GM18498 (cell line): ENCODE measurements at regions not wholly inside any gene's neighbourhood (a gene's known extent, or its start where the extent isn't known, plus 50 kb on each side); places are given as distances from the start of the nearest gene placed in this dataset.
"Not testable (repeated sequence)": the region's sequence is repeated elsewhere in the genome, so short reads cannot be mapped to it uniquely, and the experiment has no call there.

Source experiments
- ATAC-seq: cut with Tn5 transposase; IDR thresholded peaks from one replicate; pipeline ENCODE4 v1.9.1; 2021; ENCODE audit warnings: mild to moderate bottlenecking, moderate library complexity; ENCODE audit not compliant: unreplicated experiment

DNA sequence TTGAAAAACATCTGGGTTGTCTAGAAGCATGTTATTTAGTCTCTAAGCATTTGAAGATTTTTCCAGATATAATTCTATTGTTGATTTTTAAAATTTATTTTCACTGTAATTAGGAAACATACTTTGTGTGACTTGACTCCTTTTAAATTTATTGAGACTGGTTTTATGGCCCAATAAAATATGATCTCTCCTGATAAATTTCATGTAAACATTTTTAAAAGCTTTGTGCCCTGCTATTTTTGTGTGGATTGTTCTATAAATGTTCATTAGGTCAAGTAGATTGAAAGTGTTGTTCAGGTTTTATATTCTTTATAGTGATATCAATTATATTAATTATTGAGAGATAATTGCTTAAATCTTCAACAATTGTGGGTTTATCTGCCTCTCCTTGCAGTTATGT lies 105.4 kb downstream of the RFX6 start:
- no peak for ATAC-seq

DNA sequence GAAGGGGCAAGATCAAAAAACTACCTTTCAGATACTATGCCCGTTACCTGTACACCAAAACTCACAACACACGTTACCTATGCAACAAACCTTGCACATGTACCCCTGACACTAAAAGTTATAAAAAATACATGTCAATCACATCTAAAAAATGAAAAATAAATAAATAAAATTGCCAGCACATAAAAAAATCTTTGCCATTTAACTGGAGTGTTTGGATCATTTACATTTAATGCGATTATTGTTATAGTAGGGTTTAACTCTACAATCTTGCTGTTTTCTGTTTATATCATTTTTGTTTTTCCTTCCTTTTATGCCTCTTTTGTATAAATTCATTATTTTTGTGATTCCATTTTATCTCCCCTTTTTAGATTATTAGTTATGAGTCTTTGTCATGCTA lies 106.3 kb downstream of the RFX6 start:
- ATAC-seq, result no peak

DNA sequence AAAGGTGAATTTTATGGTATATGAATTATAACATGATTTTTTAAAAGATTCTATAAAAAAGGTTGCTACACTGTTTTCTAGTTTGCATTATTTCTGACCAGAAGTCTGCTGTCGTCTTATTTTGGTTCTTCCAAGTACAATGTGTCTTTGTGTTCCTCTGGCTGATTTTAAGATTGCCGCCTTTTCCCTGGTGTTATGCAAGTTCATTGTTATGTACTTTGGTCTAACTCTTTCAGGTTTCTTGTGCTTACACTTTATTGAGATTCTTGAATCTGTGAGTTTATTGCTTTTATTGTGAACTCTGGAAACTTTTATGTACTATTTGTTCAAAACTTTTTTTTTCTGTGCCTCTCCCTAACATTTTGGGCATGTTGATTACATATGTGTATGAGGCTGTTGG lies 109.8 kb downstream of the RFX6 start:
- no peak for ATAC-seq

DNA sequence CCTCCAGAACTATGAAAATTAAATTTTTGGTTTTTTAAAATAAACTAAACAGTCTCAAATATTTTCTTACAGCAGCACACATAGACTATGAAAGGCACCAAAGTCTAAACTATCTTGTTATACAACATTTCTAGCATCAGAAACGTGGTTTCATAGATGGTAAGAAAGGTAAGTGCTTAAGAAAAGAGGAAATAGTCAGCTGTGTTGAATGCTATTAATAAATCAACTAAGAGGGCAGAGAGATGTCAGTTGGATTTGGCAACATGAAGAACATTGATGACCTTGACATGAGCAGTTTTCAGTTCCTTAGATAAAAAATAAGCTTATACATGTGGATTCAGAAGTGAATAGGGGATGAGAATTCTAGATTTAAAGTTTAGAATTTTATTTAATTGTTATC lies 113.6 kb downstream of the RFX6 start:
- no peak for ATAC-seq

DNA sequence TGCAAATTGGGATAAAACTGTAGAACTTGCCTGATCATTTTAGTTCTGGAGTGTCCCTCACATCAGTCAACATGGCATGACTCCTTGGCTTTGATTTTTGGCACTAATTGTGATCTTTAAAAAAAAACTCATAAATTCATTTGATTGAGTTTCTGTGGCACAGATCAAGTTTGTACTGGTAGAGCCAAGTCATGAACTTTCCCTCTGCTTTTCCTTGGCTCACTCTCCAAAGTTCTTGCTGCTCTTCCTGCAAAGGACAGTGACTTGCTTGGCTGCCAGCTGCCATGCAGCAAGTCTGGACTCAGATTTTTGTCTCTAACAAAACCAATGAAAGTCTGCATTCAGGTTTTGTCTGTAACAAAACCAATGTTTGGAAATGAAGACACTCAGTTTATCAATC lies 115.5 kb downstream of the RFX6 start:
- no peak for ATAC-seq

DNA sequence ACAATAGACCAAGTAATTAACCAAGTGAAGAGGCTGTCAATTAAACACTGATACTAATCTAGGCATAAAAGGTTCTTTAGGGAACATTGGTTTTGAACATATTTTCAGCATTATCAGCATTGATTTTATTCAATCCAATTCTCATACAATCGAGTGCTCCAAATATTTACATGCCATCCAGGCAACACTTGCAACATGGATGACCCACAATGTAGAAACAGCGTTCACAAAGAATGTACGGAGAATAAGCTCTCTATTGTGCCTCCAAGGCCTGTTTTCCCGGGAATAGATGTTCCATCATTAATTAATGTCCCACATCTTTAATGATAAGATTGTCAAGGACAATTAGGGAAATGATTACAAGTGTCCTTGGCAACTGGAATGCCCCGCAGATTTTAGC lies 117.4 kb downstream of the RFX6 start:
- ATAC-seq, result no peak

DNA sequence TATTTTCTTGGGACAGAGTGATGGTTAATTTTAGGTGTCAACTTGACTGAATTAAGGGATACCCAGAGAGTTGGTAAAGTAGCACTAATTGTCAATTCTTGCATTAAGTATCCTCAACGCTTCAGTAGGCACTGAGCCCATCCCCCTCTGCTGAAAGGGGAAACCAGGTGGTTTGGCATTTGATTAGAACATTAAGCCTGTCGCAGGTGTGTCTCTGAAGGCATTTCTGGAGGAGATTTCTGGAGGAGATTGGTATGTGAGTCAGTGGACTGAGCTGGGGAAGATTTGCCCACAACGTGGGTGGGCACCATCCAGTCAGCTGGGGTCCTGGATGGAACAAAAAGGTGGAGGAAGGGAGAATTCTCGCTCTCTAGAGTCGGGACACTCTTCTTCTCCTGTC lies 119.8 kb downstream of the RFX6 start:
- ATAC-seq, result no peak

DNA sequence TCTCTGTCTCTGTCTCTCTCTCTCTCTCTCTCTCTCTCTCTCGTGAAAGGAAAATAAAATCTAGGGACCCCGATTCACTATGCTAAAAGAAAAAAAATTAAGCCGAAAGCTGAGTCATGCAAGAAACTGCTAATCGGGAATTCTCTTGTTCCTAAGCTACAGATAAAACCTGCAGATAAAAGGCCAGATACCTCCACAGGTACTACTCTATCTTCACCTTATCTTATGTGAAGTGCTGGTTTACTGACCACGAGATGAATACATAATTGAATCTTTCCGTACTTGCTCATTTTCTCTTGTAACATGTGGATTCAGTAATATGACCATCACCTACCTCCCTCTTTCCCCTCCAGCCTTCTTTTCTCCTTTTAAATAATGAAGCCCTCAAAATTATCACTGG lies 120.5 kb downstream of the RFX6 start:
- ATAC-seq, result no peak

DNA sequence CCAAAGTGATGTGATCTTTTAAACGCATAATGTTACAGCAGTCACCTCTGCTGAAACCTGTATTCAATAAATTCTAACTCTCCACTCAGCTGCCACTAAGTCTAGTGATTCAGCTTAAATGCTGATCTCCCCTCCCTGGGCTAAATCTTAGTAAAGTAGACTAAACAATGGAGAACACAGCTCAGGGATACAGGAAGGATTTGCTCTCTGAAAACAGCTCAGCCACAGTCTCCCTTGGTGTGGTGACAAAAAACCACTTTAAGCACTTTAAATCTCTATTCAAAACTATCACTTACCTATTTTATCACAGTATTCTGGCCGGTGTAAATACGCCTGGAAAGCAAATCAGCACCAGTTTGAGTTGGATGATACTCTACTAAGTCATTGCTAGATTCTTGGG lies 130.6 kb downstream of the RFX6 start:
- ATAC-seq, result no peak

DNA sequence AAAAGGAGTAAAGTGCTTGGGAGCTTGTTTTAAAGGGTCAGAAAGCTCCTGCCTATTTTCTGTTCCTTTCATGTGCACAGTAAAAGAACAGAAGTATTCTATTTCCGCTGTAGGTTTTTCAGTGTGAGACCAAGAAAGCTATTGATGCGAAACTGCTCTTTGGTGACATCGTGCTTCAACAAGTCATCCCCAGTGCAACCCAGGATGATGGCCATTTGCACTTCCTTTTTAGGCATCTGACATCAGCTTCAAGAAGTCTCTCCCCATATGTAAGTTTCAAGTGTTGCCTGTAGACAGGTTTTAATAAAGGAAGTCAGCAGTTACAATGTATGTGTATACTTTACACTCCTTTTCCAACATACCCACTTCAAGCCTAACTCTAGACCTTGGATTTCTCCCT lies 131.6 kb downstream of the RFX6 start:
- ATAC-seq, result peak; percentile 84

DNA sequence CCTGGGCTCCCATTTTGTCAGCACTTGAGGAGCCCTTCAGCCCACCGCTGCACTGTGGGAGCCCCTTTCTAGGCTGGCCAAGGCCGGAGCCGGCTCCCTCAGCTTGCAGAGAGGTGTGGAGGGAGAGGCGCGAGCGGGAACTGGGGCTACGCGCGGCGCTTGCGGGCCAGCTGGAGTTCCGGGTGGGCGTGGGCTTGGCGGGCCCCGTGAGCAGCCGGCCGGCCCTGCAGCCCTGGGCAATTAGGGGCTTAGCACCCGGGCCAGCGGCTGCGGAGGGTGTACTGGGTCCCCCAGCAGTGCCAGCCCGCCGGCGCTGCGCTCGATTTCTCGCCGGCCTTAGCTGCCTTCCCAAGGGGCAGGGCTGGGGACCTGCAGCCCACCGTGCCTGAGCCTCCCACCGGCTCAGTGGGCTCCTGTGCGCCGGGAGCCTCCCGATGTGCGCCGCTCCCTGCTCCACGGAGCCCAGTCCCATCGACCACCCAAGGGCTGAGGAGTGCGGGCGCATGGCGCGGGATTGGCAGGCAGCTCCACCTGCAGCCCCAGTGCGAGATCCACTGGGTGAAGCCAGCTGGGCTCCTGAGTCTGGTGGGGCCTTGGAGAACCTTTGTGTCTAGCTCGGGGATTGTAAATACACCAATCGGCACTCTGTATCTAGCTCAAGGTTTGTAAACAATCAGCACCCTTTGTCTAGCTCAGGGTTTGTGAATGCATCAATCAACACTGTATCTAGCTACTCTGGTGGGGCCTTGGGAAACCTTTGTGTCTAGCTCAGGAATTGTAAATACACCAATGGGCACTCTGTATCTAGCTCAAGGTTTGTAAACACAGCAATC lies 137.8 kb downstream of the RFX6 start:
- not testable (repeated sequence) for ATAC-seq

DNA sequence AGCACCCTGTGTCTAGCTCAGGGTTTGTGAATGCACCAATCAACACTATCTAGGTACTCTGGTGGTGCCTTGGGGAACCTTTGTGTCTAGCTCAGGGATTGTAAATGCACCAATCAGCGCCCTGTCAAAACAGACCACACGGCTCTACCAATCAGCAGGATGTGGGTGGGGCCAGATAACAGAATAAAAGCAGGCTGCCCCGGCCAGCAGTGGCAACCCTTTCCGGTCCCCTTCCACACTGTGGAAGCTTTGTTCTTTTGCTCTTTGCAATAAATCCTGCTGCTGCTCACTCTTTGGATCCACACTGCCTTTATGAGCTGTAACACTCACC lies 138.4 kb downstream of the RFX6 start:
- not testable (repeated sequence) for ATAC-seq

DNA sequence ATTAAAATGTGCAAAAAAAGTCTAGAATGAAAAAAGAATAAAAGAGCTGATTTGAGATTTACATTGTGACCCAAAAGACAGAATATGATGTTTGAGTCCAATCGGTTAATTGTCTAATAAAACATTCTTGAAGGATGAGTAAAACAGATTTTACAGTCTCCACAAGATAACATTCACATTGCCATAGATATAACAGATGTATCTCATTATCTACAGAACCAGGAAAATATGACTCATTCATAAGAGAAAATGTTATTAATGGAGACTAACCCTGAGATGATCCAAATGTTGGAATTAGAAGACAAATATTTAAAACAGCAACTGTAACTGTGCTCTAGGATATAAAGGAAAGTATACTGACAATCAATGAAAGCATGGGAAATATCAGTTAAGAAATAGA lies 141.7 kb downstream of the RFX6 start:
- ATAC-seq, result no peak

DNA sequence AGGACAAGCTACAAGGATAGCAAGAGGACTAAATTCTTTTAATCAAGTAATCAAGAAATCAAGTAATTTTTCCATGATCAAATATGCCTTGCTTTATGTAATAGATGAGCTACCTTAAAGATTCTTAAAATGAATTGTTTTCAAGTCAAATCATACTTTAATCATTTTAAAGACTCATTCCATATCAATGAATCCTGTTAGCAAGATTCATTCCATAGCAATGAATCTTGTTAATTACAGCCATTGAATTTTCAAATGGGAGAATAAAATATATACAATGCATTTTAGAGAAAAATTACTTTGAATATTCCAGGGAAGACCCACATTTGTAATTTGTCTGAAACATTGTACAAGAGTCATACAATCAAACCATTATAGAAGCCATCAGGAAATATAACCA lies 145.7 kb downstream of the RFX6 start:
- no peak for ATAC-seq

DNA sequence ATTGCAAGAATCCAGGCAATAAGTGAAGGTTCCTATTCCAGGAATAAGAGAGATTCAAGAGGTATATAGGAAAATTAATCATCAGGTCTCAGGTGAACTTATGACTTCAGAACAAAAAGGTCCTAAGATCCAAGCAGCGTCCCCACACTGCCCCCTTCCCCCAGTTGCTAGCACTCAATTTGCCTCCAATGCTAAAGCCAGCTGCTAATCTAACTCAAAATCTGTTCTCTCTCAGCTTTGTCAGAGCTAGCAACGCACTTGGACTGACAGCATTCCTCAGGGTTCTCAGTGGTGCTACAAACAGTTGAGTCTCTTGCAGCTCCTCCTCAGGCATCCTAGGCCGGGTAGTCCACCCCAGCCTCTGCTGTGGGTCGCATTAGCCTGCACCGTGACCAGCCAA lies 148.3 kb downstream of the RFX6 start:
- ATAC-seq, result no peak

DNA sequence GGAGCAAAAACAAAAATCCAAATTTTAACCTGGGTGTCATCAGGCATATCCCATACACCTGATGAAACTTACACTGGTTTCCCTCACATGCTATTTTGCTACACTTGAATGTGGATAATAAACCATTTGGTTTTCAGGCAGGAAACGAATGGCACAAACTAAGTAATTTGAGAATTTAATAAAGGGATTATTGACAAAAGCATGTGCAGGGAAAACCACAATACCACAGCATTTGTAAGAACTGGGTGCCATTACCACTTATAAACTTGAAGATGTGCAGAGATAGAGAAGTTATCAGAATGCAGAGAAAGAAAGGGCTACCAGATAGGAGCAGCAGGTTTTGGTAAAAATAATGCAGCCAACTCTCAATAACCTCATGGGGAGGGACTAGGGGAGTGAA lies 151.2 kb downstream of the RFX6 start:
- ATAC-seq, result no peak

DNA sequence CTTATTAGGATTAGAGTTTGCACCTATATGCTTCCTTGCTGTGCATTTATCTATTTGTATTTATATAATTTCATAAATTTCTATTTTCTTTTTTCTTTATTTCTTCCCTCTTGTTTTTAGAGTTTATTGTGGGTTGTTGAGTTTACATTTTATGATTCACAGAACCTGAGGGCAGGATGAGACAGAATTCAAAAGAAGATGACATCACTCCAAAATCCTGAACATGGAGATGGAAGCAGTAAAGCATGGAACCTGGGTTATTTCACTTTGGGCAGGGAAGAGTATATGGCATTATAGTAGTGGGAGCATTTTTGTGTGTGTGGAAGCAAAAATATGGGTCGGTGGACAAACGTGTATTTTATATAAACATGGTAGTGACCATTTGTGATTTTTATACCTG lies 157.5 kb downstream of the RFX6 start:
- ATAC-seq, result no peak

DNA sequence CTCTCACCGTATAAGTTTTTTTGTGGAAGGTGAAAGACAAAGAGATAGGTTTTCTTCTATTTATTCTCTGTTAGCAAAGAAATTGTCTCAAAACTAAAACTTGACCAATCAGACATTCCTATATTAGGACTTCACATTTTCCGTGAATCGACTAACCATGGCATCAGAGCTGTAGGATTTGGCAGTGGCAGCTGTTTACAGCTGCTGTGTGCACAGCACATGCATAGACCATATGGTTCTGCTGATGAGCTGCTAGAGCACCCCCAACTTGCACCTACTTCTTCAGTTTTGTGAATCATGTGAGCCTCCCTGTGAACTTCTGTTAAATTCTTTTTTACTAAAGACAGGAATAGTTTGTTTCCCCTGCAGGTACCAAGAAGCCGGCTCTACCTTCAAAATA lies 157.9 kb downstream of the RFX6 start:
- no peak for ATAC-seq

DNA sequence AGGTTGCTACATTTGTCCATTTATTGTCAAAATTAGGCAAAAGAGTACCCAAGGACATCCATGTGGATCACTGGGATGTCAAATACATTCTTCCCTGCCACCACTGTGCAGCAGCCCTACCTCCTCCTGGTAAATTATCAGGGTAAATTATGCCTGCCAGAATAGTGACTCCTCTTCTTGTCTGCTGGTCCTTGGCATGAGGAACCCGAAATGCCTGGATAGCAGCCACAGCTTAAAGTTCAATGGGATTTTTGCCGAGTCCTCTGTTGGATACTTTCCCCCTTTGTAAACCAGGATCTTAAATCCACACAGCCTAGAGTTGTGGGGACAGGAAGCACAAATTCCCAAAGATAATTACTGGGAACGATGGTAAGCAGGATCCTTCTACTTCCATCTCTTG lies 173.3 kb downstream of the RFX6 start:
- no peak for ATAC-seq

DNA sequence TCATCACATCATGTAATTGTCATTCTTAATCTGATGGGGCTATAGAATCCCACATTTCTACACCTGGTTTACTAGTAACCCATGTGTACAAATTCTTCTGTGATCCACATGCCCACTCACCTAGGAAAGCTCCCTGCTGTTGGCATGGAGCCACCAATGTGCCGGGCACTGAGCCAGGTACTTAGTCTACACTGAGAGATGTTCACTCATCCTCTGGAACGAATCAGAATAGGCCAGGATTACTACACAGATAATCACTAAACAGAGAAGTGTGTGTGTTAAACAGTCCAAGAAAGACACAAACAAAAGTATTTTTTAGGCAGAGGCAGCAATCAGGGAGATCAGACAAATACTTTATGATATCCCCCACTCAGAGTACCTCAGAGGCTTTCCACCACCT lies 193.2 kb upstream of the VGLL2 start:
- ATAC-seq, result no peak

DNA sequence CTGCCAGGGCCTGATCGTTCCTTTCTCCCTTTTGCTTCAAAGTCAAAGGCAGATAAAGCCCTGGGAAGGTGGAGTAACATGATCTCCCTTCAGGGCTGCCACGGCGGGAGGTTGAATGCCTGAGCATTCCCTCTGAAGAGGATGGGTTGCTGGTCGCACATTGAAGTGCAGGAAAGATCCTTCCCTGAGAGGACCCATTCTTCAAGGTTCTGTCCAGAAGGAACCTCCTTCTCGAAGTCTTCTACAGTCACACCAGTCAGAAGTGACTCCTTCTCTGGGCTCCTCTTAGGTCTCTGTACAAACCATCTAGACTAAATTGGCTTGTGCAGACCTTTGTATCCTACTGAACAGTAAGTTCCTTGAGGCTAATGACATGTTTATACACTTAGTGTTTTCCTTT lies 192.6 kb upstream of the VGLL2 start:
- no peak for ATAC-seq

DNA sequence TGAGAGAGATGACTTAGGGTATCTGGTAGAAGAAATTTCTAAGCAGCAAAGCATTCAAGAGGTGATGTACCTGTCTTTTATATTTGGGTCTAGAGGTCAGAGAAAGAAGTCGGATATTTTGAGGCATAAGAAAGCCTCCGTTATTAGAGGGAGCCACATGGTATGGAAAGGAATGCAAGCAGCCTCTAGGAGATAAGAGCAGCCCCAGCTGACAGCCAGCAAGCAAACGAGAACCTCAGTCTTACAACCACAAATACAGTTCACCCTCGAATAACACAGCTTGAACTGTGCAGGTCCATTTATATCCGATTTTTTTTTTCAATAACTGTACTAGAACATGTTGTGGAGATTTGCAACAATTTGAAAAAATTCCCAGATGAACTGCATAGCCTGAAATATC lies 190.7 kb upstream of the VGLL2 start:
- no peak for ATAC-seq

DNA sequence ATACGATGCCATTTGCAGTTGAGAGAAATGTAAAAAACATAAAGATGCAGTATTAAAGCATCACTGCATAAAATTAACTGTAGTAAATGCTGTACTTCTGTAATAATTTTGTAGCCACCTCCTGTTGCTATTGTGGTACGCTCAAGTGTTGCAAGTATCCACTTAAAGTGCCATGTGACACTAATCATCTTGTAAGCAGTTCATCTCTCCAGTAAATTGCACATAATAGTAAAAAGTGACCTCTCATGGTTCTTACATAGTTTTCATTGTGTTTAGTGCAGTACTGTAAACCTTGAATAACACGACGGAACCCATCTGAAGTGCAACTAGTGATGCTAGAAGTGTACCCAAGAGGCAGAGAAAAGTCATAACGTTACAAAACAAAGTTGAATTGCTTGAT lies 190.1 kb upstream of the VGLL2 start:
- no peak for ATAC-seq
